NT2/D1 (cell line): ENCODE measurements at regions not wholly inside any gene's neighbourhood (a gene's known extent, or its start where the extent isn't known, plus 50 kb on each side); places are given as distances from the start of the nearest gene placed in this dataset.
"Not testable (repeated sequence)": the region's sequence is repeated elsewhere in the genome, so short reads cannot be mapped to it uniquely, and the experiment has no call there.

Source experiments
- DNase-seq: peaks from one replicate; pipeline ENCODE4 v3.0.0-alpha.2; 2011; ENCODE audit warnings: low read depth, low spot score
- H3K27me3 ChIP-seq: 2 replicates; pipeline ENCODE4 v1.6.0; 2011; ENCODE audit warnings: mild to moderate bottlenecking; ENCODE audit not compliant: insufficient read length, insufficient read depth
- H3K36me3 ChIP-seq: 2 replicates; pipeline ENCODE4 v1.6.1; 2011; ENCODE audit warnings: mild to moderate bottlenecking, low read length, mixed read lengths; ENCODE audit not compliant: insufficient read depth, insufficient read length
- H3K4me1 ChIP-seq: 2 replicates; pipeline ENCODE4 v1.5.1; 2011; ENCODE audit not compliant: insufficient read depth, insufficient read length
- H3K4me3 ChIP-seq: 2 replicates; pipeline ENCODE4 v1.5.1; 2011; ENCODE audit warnings: low read depth; ENCODE audit not compliant: insufficient read length
- H3K9ac ChIP-seq: 2 replicates; pipeline ENCODE4 v1.6.0; 2011; ENCODE audit warnings: low read depth; ENCODE audit not compliant: insufficient read length
- H3K9me3 ChIP-seq: 2 replicates; pipeline ENCODE4 v1.5.1; 2011; ENCODE audit warnings: mild to moderate bottlenecking, low read length; ENCODE audit not compliant: insufficient read depth
- SUZ12 ChIP-seq: IDR thresholded peaks from 2 replicates; pipeline ENCODE4 v1.6.1; 2011; ENCODE audit not compliant: insufficient read length, insufficient read depth; ENCODE audit errors: extremely low read depth
- YY1 ChIP-seq: IDR thresholded peaks from 2 replicates; pipeline ENCODE4 v1.6.1; 2011; ENCODE audit not compliant: insufficient read length, insufficient read depth
- ZNF274 ChIP-seq: IDR thresholded peaks from 2 replicates; pipeline ENCODE4 v1.6.1; 2011; ENCODE audit warnings: mild to moderate bottlenecking, low read depth, low read length

DNA sequence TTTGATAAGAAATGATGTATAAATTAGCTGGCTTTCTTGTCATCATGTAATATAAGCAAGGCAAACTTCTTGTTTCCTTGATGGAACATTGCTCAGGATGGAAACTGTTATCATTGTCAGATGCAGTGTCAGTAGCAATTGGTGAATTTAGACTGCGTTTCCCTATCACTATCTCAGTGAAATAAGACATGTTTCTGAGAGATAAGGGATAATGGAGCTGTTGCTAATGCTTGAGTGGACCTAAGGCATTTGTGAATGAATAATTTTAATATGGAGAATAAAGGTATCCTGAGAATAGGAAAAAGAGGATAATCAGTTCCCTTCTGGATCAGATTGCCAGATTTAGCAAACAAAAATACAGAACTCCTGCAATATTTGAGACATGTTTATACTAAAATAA lies 160.9 kb downstream of the HLX start:
- H3K4me1 ChIP-seq = no peaks in the 10 kb centered on the region
- no peak for TF ChIP-seq ZNF274
- no peak for TF ChIP-seq SUZ12
- no peak for TF ChIP-seq YY1

DNA sequence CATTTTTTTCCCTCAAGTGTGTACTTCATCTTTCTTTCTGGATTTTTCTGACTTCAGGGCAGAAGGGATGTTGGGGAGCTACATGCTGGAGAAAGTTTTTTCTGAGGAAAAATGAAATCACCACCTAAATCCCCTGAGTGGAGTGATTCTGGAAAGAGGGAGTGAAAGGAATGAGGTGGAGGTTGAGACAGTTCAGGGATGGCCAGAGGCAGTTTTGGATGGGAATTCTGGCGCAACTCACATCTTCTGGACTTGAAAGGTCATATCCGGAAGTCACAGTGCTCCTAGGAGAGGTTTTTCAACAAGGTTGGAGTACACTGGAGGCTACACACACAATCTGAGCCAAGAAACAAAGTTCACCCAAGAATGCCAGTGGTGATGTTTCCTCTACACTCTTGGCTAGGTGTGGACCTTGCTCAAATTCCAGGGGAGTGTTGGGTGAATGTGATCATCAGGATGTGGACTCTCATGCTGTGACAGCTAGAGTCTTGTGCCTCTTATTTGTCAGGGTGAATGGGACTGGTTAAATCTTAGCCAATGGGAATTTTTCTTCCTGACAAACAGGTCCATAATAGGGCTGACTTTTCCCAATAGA lies 161.5 kb downstream of the HLX start:
- no peak overlapping the region for H3K9ac ChIP-seq
- H3K9me3 ChIP-seq = no peaks in the 10 kb centered on the region
- TF ChIP-seq ZNF274 (no peak), SUZ12 (no peak), YY1 (no peak)
- H3K4me3 ChIP-seq = no peak overlapping the region
- no peaks in the 10 kb centered on the region for H3K4me1 ChIP-seq
- no peak for DNase-seq
- no peaks in the 10 kb centered on the region for H3K27me3 ChIP-seq
- H3K36me3 ChIP-seq = no peaks in the 10 kb centered on the region

More for the DNA sequence above, 160.9 kb downstream of the HLX start:
- Histone ChIP-seq H3K36me3 (no peaks in the 10 kb centered on the region), H3K9ac (no peak overlapping the region), H3K9me3 (no peaks in the 10 kb centered on the region), H3K4me3 (no peak overlapping the region), H3K27me3 (no peaks in the 10 kb centered on the region)
- no peak for DNase-seq

DNA sequence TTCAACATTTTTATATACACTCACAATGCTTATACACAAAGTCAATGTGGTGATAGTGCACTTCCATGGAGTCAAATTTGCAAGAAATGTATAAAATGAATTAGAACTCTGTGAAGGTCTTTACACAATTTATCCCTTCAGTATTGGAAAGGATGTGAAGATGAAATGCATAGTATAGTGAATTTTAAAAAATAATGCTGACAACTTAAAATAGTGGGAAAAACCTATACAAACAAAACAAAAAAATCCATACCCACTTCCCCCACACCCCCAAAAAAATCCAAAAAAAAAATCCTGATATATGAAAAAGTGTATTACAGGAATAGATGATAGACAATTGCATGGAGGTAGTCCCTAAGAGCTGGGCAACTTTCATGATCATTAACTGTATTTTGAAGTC lies 165.3 kb downstream of the HLX start:
- Histone ChIP-seq H3K9me3 (no peaks in the 10 kb centered on the region), H3K4me3 (no peak overlapping the region), H3K36me3 (no peaks in the 10 kb centered on the region), H3K27me3 (no peaks in the 10 kb centered on the region), H3K9ac (no peak overlapping the region), H3K4me1 (no peaks in the 10 kb centered on the region)
- no peak for DNase-seq
- TF ChIP-seq ZNF274 (no peak), SUZ12 (no peak), YY1 (no peak)

DNA sequence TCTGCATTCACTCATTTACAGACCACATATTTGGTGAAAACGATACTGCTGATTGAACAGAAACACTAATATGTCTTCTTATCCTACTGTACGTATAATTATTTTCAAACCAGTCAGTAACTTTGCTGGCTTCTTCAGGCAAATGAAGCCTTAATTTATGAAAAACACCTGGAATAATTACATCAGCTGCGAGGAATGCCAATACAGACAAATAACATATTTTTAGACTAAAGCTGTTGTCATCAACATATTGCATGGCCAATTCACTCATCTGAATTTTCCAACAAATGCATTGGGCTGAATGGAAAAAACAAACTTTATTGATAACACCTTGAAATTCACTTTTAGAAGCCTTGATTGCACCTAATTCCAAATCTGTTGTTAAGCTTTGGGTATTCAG lies 165.9 kb downstream of the HLX start:
- Histone ChIP-seq H3K9me3 (no peaks in the 10 kb centered on the region), H3K4me3 (no peak overlapping the region), H3K36me3 (no peaks in the 10 kb centered on the region), H3K27me3 (no peaks in the 10 kb centered on the region), H3K4me1 (no peaks in the 10 kb centered on the region), H3K9ac (no peak overlapping the region)
- no peak for TF ChIP-seq SUZ12
- no peak for TF ChIP-seq YY1
- no peak for TF ChIP-seq ZNF274
- DNase-seq = no peak

DNA sequence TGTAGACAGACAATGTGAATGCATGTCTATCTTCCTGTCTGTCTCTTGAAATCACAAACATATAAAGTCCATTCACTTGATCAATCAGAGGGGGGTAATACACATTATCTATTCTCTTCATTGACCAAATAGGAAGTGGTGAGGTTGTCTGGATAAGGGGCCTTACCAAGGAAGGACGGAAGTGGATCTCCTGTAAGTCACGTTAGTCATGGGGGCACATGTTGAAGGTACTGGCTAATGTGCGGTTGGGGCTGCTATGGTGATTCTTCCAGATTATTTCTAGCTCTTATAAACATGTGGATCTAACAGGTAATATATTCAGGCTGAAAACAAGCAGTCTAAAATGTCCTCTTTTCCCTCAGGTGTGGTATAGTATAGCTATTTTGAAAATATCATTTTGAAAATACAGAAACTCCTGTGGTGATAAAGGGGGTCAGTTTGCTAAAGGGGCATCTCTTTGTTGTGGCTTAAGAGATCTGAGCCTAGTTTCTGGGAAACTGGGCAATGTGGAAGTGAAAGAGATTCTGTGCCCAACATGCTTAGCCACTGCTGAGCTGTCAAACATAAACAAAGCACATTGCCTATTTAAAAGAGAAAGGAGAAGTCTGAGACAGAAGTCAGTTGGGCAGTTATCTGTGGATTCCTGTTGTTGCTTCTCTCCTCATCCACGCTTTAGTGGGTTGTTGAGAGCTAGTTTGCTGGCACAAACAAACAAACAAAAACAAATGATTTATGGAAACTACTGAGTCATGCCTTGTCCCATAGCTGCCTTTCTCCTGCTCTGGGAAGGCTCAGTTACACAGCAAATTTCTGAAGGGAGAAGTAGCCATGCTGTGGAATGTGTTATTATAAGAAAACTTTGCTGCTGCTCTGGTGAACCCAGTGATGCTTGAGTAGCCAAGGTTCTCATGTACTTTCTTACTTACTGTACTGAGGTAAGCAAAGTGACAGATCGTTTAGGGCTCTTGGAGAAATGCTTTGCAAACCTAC lies 166.9 kb downstream of the HLX start:
- no peak for DNase-seq
- H3K9ac ChIP-seq = no peak overlapping the region

DNA sequence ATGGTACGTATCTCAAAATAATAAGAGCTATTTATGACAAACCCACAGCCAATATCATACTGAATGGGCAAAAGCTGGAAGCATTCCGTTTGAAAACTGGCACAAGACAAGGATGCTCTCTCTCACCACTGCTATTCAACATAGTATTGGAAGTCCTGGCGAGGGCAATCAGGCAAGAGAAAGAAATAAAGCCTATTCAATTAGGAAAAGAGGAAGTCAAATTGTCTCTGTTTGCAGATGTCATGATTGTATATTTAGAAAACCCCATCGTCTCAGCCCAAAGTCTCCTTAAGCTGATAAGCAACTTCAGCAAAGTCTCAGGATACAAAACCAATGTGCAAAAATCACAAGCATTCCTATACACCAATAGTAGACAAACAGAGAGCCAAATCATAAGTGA lies 172.1 kb downstream of the HLX start:
- H3K9me3 ChIP-seq, DNase-seq, H3K27me3 ChIP-seq, H3K4me1 ChIP-seq, H3K4me3 ChIP-seq, H3K36me3 ChIP-seq, H3K9ac ChIP-seq: not testable (repeated sequence)

More for the DNA sequence above, 166.9 kb downstream of the HLX start:
- H3K4me3 ChIP-seq = no peak overlapping the region
- H3K4me1 ChIP-seq = no peaks in the 10 kb centered on the region
- H3K27me3 ChIP-seq = no peaks in the 10 kb centered on the region
- no peaks in the 10 kb centered on the region for H3K36me3 ChIP-seq
- no peak for TF ChIP-seq ZNF274
- TF ChIP-seq SUZ12 = no peak
- no peaks in the 10 kb centered on the region for H3K9me3 ChIP-seq

DNA sequence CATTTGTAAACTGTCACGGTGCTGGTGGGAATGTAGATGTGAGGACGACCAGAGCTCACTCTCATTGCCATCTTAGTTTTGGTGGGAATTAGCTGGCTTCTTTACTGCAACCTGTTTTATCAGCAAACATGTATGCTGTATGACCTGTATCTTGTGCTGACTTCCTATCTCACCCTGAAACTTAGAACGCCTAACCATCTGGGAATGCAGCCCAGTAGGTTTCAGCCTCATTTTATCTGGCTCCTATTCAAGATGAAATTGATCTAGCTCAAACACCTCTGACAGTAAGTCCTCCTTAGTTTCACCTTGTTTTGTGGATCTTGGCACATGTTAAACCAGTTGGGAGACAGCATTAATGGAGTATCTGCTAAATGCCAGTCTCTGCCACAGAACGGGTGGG lies 174.6 kb downstream of the HLX start:
- no peaks in the 10 kb centered on the region for H3K4me1 ChIP-seq
- TF ChIP-seq ZNF274 = no peak
- no peak for TF ChIP-seq YY1
- no peak for TF ChIP-seq SUZ12
- no peak for DNase-seq
- no peaks in the 10 kb centered on the region for H3K36me3 ChIP-seq
- H3K4me3 ChIP-seq = no peak overlapping the region
- no peak overlapping the region for H3K9ac ChIP-seq
- H3K9me3 ChIP-seq = no peaks in the 10 kb centered on the region
- H3K27me3 ChIP-seq = no peaks in the 10 kb centered on the region
